8988T (cell line): ENCODE measurements at regions not wholly inside any gene's neighbourhood (a gene's known extent, or its start where the extent isn't known, plus 50 kb on each side); places are given as distances from the start of the nearest gene placed in this dataset.

Experiments used
- DNase-seq: peaks from one replicate; pipeline ENCODE4 v3.0.0; 2011

DNA sequence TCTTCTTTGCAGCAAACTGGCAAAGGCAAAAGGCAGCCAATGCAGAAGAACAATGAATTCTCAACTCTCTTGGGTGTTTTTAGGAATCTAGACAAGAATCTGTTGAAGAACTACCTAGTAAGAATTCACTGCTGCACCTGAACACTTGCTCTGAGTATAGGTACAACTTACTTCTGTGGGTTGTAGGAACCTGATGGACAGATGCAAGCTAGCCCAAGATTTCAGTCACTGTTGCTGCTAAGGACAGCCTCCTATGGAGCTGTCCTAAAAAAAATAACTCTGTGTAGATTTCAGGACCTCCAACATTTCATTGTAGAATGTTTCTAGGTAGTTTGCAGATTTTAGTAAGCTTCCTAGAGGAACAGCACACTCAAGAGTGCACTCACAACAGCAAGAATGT is 363.5 kb downstream of the CBLN2 start:
- no peak for DNase-seq

DNA sequence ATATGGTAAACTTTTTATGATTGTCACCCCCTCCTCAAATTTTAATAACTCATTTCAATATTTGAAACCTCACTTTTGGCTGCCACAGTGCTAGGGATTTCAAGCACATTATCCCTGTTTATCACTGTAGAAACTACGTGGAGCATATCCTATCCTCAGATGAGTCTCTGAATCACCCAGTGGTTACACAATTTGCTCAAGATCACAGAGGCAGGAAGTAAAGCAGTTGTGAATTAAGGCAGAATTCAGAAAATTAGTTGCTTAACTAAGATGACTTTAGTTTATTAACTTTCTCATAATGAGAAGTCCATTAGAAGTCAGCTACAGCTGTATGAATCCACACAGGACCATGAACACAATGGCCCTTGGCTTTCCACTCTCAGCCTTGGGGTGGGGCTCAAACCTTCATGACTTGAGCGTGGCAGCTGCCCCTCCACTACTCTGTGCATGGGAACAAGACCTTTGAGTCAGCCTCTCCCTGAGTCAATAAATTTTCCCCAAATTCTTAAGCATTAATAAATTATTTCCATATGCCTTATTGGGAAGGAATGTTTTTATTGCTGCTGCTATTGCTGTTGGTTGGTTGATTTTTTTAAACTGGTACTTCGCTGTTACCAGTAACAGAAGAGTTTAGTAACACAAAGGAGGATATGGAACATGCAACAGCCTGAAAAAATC is 369.0 kb downstream of the CBLN2 start:
- DNase-seq: no peak

DNA sequence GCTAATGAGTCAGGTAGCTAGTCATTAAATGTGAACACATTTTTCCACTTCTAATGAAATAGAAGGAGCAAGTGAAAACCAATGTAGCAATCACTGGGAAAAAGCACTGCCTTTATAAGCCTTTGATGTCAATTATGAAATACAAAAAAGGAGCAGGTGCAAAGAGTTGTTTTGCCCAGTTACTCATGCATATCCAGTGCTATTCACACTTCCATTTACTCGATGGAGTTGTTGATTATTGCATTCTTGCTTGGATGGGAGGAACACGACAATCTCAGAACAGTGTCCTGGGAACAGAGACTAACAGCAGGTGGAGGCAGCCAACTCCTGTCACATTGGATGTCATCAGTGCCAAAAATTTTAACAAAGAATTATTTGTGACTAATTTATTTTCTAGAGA is 372.5 kb downstream of the CBLN2 start:
- DNase-seq: no peak

DNA sequence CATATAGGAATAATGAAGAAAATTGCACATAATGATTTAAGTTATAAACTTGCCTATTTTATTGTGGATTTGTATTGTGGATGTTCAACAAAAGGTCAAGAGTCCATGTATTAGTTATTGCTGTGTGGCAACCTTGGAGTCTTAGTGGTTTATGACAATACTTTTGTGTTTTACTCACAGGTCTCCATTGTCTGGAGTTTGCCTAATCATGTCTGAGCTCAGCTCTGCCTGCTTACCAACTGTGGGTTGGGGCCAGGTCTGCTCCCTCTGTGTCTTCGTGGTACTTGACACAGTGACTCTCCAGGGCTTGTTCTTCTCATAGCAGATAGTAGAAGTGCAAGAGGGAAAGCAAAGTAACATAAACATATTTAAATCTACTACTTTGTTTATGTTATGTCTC is 382.5 kb downstream of the CBLN2 start:
- DNase-seq: no peak

DNA sequence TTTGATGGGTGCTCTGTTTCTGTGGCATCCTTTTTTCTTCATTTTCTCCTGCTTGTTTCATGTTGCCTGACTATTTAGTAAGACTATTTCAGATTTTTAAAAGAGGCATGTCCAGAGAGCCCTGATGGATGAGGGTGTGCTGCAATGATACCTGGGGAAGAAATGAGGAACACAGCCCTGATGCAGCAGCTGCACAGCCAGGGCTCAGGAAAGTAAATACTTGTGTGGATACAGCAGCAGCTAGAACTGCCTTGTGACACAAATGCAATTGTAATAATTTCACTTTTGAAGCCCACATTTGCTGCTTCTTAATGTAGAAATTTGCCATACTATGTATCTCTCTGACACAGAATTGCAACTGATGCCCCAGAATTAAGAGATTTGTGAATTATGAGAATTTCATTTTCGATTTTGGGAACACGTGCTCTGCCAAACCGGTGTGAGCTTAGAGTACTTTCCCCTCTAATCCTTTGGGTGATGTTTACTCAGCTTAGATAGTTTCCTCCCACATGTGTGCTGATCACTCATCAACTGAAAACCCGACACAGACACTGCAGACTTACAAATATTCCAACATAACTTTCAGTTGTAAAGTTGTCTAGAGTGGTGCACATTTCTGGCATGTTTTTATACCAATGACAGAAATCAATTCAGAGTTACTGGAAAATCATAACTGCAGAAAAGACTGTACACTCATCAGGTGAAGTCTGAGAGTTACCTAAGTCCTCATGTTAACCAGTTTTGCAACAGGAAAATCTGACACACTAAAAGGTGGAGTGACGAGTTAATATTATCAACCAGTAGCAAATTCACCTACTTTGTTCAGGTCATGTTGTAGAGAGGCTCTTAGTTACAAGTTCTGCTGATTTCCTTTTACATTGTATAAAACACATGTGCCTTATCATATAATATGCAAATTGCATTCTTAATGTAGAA is 383.4 kb downstream of the CBLN2 start:
- DNase-seq: no peak

DNA sequence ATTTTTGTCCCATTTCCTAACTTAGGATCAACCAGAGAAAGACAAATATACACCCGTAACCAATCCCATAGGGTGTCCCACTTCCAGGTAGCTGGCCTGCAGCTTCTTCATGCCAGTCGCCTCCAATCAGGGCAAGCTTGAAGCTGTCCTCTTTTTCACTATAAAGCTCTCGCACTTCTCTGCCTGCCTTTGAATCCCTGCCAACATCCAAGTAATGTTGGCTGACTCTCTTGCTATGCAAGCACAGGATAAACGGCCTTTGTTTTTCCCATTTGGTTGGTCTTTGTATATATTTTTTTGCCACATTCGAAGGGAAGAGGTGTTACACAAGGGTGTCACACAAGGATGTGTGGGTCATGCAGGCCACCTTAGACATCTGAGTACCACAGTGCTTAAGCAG is 388.8 kb downstream of the CBLN2 start:
- DNase-seq: no peak

DNA sequence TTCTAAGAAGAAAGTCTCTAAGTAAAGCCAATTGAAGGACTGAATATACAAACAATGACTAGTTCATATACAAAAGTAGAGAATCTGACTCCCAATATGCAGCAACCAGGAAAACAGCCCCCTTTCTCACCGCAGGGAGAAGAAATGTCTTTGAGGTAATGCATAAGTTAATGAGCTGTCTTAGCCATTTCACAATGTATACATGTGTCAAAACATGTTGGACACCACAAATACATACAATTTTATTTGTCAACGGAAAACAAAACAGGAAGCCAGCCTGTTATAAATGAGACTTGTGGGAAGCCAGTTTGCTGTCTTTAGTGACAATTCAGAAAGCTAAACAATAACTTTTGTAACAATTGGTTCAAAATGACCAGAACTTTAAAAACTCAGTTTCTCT is 389.2 kb downstream of the CBLN2 start:
- DNase-seq: no peak

DNA sequence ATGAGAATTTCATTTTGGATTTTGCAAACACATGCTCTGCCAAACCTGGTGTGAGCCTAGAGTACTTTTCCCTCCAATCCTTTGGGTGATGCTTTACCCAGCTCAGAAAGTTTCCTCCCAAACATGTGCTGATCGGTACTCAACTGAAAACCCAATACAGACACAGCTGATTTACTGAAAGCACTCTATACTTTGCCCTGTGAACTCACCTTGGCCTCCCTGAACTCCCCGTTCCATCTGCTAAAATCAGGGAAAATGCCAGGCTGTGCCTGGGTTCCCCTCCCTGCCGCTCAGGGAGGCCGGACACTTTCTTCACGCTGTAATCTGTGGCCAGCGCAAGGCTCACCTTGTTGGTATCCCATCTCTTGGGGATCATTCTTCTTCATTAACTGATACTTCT is 391.2 kb downstream of the CBLN2 start:
- no peak for DNase-seq

DNA sequence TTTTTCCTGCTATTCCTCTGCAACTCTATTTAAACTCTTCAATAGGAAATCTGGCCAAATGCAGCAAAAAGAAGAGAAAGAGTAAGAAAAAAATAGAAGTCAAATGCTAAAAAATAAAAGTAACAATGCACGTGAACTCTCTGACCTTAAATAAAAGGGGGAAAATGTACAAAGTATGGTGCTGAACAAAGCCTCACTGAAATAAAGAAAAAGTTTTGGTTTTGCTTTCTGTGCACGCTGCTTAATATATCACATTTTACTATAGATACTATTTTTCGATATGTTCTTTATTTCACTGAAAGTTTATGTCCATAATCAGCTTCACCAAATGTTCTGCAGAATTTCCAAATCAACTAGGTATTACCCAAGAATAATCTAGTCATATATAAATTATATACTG is 396.3 kb downstream of the CBLN2 start:
- no peak for DNase-seq

DNA sequence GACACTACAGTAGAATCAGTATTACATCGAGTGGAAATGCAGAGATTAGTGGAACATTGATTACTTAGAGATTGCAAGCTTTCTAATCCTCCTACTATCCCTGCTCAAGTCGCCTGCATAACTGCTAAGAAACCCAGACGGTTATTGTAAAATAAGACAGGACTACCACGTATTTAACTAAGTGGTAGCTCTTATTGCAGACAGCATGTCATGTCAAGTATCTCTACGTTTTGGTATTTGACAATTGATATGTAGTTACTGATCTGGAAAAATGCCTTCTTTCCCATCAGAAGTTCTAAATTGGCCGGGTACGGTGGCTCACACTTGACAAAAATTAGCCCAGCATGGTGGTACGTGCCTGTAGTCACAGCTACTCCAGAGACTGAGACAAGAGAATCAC is 404.1 kb downstream of the CBLN2 start:
- DNase-seq: no peak

DNA sequence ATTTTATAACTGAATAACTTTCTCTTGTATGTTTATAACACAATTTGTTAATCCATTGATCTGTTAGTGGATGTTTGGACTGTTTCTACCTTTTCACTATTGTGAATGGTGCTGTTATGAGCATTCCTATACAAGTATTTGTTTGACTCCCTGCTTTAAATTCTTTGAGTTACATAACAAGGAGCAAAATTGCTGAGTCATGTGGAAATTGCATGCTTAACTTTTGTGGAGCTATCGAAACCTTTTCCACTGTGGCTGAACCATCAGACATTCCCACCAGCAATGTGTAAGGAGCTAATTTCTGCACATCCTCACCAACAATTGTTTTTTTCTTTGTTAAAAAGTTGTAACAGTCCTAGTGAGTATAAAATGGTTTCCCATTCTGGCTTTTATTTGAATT is 415.5 kb downstream of the CBLN2 start:
- DNase-seq: no peak

DNA sequence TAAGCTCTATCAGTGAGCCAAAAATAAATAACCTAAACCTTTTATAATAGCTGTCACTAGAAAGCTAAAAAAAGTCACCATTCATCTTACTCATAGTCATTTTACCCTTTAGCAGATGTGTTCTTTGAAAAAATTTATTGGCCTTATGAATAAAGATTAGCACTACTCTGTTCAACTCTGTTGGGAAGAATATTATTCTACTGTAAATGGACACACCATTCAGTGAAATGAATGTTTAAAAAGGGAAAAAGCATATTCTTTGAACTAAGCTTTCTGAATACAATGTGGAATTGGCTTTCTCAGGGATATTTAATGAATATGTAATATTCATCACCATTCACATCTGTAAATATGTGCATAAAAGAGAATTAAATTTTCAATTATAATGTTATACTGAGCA is 422.0 kb downstream of the CBLN2 start:
- no peak for DNase-seq

DNA sequence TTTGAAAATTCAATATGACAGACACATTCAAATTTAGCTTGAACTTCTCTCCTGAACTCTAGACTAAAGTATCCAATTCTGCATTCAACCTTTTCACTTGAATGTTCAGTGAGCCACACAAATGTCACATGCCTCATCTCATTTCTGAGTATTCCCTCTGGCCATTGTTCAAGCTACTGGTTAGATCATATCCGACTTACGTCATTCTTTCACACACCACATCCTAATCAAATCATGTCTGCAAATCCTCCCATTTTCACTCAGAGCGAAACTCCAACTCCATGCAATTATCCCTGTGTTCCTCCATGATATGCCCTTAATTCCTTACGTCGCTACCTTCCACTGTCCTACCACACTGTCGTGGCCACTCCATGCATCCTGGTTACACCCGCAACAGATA is 425.1 kb downstream of the CBLN2 start:
- DNase-seq: no peak

DNA sequence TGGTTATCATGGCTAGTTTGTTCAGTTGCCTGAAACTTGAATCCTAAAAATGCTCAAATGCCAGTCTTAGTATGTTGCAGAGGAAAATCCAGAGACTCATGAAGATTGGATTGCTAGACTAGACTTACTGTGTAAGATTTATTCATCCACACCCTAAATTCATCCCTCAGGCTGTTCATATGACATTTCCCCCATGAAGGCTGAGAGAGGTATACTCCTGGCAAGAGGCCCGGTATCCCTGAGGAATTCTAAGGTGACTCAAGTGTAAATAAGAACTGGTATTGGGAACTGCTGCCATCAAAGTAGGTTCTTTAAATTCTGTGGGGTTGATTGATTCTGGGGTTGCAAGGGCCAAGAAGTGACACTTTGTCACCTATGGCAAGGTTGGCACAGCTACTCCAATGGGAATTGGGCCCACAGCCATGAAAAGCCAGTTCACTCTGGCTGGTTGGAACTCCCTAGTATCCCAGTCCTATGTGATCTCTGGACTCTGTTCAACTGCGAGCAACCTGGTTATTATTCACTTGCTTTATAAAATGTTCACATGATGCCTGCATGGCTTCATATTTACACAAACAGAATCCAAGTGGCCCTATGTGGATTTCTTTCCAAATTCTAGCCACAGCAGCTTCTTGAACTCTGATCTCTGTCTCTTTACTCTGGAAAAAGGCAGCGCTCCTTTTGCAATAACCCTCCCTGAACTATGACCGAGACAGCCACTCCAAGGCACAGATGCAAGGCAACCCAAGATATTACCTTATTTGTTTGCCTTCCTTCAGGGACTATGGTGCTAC is 429.1 kb downstream of the CBLN2 start:
- DNase-seq: no peak

DNA sequence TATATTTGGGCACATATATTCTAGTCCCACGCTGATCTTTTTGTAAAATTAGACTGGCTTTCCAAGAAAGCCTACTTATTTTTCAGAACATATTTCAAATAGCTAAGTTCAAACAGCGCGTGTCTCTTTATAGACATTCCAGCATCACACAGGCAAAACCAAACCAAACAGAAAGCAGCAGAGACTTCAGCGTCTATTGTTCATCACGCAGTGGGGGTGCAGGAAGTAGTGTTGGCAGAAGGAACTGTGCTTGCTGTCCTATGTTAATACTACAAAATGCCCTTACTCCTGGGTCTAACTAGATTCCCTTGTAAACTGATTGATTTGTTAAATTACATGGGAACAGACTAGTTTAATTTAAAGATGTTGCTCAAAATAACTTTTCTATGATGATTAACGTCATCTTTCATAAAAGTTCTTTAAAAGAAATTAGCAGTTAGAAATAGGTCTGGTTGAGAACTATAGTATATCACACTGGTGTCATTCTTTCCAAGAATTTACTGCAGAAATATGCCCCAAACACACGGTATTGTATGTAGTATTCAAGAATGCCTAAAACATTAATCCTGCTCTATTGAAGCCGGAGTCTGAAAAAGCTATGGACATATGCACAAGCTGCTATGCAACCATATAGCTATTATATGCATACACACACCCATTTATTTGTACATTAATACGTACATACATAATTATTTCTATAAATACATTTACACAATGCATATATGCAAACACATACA is 436.3 kb downstream of the CBLN2 start:
- no peak for DNase-seq

DNA sequence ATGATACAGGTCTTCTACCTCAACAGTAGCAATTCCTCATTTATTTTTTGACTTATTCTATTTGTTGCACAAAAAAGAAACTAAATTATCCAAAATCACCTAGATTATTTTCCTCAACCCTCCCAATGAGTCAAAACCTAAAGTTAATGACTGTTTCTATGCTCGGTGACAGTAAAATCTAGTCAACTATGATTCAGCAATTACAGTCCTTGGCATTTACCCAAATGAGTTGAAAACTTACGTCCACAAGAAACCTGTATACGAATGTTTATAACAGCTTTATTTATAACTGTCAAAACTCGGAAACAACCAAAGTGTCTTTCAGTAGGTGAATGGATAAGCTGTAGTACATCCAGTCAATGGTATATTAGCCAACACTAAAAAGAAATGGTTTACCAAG is 439.3 kb downstream of the CBLN2 start:
- no peak for DNase-seq

DNA sequence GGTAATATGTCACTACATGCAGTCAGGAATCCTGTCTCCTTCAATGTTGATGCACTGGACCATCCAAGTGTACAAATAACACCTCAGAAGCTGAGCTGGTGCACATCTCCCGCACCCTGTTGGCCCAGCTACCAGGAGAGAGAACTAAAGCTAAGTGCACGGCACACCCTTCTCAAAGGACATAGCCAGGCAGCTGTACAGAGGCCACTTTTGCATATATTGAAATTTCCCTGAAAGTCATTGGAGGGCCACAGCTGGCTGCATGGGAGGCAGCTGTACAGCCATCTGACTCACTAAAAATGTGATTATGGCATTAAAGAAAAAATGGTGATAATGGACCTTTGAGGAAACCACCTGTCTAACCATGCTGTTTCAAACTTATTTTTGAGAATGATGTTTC is 441.7 kb downstream of the CBLN2 start:
- DNase-seq: no peak

DNA sequence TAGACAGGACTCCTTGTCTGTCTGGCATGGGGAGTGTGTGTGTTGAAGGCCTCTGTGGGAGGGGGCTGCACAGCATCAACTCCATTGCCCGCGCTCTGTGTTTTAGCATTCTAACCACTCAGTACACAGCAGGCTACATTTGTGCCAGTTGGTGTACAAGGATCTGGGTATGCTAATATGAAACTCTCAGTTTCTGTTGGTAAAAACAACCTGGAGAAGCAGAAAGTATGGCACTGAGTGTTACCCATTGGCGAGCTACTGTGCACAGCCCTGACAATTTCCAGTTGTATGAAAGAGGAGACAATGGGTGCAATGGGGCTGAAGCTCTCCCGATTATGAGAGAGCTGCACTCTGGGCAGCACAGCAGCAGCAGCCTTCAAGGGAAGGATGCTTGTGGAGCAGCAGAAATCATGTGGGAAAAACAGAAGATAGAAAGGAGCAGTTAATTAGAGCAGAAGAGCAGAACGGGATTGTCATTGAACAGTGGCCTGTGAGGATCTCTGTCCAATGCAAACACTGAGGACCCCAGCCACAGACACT is 443.6 kb downstream of the CBLN2 start:
- DNase-seq: no peak

DNA sequence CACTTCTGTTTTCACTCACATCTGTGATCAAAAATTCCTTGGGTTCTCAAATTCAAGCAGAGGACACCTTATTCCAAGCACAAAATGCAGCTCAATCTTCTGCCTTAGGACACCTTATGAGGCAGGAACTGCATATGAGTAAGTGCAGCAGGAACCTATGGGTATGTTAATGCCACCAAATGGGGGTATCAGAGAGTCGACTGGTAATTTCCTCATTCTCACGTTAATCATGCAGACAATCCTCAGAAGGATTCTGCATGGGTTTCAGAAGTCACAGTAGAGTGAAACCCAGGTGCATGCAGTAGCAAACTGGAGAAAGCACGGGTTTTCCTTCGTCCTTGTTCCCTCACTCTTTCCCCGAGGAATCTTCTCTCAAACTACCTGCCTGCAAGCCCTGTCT is 452.8 kb downstream of the CBLN2 start:
- no peak for DNase-seq

DNA sequence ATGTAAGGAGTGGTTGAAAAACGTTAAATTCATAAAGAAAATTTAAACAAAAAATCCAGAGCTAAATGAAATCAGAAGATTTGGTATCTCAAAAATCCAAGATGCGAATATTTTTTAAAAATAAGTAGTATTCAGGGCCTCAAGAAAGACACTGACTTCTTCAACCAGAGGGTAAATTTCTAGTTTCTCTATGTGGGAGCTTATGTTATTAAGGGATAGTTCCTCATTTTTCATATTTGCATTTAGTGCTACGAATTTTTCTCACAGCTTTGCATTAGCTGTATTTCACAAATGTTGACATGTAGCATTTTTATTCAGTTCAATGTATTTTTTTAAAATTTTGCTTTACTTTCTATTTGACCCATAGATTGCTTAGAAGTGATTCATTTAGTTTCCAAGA is 454.7 kb downstream of the CBLN2 start:
- no peak for DNase-seq

DNA sequence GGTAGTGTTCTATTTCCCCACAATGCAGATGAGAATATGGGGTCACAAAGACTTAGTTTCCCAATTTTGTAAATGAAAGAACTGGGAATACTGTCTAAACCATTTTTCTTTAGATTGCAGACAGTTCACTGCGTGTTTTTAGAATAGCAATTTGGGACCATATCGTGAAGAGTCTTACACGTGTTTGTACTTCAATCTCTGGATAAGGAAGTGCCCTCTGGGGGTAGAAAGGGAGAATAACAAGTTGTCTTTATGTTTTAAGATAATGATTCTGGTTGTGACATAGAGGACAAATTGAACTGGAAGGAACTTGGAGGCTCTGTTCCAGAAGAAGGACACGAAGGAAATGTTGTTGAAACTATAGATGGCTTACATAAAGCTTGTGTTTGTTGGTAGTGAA is 457.7 kb downstream of the CBLN2 start:
- no peak for DNase-seq

DNA sequence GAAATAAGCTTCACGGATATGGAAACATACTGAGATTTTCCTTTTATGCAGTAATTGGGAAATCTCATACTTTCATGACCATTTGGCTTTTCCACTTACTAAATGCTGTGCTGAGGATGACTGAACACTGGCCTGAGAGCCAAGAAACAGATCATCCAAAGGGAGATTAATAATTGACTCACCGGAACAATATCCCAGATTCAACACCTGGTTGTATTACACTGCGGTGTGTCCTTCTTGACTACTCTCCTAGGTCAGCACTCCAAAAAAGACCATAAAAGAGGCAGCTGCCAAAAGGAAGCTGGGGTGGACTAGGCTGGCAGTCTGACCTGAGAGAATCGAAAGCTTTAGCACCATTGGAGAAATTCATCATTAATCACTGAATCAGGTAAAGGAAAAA is 469.1 kb downstream of the CBLN2 start:
- no peak for DNase-seq

DNA sequence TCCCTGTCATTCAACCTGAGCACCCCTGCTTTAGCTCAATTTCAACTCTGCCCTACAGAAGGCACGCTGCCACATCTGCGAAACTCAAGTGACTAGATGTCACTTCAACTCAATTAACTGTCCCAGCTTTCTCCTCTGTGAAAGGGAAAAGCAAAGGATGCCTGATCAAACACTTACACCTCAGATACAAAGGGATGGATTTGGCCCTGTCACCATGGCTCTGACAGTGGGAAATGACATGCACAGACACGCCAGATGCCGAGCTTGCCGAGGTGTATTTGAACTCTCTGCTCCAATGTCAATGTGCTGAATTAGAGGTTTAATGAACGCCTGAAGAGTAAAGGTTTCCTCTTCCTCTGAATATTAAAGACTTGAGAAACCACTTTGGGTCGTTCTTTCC is 481.1 kb downstream of the CBLN2 start:
- DNase-seq: no peak
